ENCODE measurements at regions not wholly inside any gene's neighbourhood (a gene's known extent, or its start where the extent isn't known, plus 50 kb on each side); places are given as distances from the start of the nearest gene placed in this dataset.

GRCh38 chr7:17060051-17060450, 178.3 kb upstream of the AGR3 start:
- no peak for TF ChIP-seq SP1 (IDR thresholded peaks at IDR 0.05)
- no peak for TF ChIP-seq NFRKB (IDR thresholded peaks at IDR 0.05)
- TF ChIP-seq CTBP1 (IDR thresholded peaks at IDR 0.05; ENCODE audit: borderline replicate concordance): no peak
